AG08396 (cell line): ENCODE measurements at regions not wholly inside any gene's neighbourhood (a gene's known extent, or its start where the extent isn't known, plus 50 kb on each side); places are given as distances from the start of the nearest gene placed in this dataset.
"Not testable (repeated sequence)": the region's sequence is repeated elsewhere in the genome, so short reads cannot be mapped to it uniquely, and the experiment has no call there.

Experiments used
- DNase-seq: peaks from one replicate; pipeline ENCODE4 v3.0.0; 2012; ENCODE audit warnings: low spot score, mixed read lengths

DNA sequence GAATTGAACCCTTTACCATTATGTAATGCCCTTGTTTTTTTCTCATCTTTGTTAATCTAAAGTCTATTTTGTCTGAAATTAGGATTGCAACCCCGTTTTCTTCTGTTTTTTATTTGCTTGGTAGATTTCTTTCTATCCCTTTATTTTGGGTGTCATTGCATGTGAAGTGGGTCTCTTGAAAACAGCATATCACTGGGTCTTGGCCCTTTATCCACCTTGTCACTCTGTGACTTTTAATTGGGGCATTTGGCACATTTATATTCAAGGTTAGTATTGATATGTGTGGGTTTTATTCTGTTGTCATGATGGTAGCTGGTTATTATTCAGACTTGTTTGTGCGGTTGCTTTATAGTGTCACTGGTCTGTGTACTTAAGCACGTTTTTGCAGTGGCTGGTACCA lies 117.4 kb upstream of the MARCHF11 start:
- DNase-seq, result no peak

- DNase-seq, result no peak
Observed at GRCh38 chr5:16291894-16292293, 112.3 kb upstream of the MARCHF11 start.

DNA sequence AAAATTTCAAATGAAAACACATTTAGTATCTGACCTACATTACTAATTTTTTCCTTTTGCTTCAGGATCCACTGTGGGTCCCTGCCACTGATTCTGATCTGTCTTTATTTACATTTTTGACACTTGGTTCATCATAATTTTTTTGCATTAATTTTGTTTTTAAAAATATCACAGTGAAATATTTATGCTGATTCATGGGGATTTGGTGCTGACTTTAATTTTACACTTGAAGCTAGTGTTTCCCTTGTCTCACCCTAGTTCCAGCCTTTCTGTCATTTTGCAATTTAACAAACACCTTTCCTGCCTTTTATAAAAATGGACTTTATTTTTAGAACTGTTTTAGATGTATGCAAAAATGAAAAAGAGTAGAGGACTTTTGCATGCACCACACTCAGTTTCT lies 111.9 kb upstream of the MARCHF11 start:
- no peak for DNase-seq

DNA sequence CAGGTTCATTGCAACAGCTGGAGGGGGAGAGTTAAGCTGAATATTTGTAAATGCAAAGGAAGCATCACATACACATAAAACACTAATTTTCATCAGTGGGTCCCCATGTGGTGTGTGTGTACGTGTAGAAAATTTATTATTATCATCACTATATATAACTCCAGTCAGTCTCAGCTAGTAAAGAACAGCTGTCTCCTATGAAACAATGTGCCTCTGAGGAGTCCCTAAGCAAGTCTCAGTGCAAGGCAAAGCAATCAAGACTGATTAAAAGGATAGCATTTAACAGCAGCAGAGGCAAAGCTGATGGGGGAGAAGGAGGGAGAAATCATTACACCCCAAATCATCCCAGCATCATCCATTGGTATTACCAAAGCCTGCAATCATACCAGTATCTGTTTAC lies 104.2 kb upstream of the MARCHF11 start:
- no peak for DNase-seq

DNA sequence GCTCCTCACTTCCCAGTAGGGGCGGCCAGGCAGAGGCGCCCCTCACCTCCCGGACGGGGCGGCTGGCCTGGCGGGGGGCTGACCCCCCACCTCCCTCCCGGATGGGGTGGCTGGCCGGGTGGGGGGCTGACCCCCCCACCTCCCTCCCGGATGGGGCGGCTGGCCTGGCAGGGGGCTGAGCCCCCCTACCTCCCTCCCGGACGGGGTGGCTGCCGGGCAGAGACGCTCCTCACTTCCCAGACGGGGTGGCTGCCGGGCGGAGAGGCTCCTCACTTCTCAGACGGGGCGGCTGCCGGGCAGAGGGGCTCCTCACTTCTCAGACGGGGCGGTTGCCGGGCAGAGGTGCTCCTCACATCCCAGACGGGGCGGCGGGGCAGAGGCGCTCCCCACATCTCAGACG lies 97.3 kb upstream of the MARCHF11 start:
- DNase-seq, result not testable (repeated sequence)

DNA sequence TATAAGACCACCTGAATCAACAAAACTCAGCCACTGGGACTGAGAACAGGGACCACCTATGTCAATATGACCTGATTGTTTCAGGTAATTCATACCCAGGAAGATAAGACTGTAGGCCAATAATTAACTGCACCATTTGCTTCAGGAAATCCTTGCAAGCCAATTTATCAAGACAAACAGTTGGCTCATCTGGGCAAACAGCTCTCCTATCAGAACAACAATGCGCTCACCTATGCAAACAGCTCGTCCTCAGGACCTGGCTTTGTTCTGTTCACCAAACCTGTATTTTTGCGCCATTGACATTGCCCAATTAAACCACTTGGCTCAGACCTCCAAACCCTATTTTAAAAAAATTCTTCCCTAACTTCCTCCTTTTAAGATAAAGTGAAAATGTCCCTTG lies 92.3 kb upstream of the MARCHF11 start:
- DNase-seq, result no peak

- DNase-seq, result no peak
Observed at GRCh38 chr5:16265141-16265540, 85.5 kb upstream of the MARCHF11 start.

- no peak for DNase-seq
Observed at GRCh38 chr5:16260000-16260399, 80.4 kb upstream of the MARCHF11 start.

DNA sequence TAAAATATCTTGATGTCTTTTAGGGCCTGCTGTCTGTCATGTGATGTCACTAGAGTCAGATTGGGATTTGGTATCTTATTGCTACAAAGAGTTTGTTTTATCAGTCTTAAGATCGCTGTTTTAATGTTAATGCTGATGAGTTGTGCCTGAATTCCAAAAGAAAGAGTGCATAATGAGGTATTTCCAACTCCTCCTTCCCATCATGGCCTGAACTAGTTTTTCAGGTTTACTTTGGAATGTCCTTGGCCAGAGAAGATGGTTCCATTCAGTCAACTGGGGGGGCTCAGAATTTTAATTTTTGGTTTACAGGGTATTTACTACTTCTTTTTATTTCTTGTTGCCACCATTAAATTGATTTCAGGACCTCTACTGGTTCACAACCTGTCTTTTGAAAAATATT lies 74.3 kb upstream of the MARCHF11 start:
- DNase-seq, result no peak

DNA sequence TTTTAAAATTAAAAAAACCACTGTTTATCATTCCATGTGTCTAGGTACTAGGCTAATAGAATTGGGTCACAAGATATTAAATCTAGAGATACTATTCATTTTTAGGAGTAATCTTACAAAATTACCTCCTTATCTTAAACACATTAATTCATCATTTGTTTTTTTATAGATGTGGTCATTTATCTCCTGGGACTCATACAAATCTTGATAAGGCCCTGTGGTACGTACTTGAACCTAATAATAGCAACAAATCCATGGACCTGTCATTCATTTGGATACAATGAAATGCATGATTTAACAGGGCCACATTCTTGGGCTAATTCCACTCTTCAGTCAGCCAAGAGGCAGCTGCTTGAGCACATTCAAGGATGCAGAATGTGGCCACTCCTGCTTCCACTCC lies 66.4 kb upstream of the MARCHF11 start:
- DNase-seq, result no peak

GRCh38 chr5:16245249-16245648 lies 65.7 kb upstream of the MARCHF11 start:
- DNase-seq, result no peak

DNA sequence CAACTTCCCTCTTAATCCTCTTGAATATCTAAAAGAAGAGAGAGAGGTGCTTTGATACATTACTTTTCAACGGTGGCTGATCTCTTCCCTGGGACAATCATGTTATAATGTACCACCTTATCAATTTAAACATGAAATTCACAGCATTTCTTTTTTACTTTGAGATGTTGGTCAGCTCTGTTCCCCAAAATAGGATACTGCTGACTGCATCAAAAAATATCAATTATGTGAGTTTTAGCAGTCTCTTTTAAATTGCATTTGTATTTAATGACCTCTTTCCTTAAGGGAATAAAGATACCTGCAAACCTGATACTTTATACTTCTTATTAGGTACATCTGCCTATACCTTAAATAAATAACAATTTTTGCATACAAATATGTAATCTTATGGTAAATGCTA lies 58.4 kb upstream of the MARCHF11 start:
- DNase-seq, result no peak

DNA sequence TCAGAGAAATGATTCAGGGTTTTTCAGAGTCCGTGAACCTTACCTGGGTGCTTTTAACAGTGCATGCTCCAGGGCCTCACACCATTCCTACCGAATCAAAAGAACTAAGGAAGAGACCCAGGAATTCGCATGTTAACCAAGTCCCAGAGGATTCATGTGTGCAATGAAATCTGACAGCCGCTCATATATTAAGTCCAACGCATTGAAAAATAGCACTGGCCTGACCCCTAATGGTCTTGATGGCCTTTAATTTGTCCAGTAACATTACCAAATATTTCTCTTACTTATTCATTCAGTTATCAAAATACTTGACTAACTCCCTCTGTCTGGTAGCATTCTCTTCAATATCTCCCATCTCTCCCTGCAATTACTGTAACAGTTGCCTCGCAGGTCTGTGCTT lies 55.0 kb upstream of the MARCHF11 start:
- DNase-seq, result no peak

DNA sequence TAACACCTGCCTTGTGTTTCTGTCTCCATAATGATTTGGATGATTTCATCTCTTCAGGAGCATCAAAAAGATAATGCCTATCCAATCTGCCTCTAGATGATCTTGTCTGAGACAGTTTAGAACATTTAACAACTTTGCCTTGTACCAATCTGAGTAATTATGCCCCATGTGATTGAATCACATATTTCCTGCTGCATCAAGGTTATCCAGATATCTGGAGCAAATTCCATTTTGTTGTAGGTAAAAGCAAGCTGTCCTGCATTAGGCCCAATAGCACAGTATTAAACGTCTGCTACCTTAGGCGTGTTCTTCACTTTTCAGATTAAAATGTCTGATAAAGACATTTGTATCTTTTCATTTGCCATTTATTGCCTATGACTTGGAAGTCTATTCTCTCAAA lies 54.1 kb upstream of the MARCHF11 start:
- DNase-seq, result no peak

GRCh38 chr5:16229357-16229940 lies 49.9 kb upstream of the MARCHF11 start:
- no peak for DNase-seq
